Astrocyte (in vitro differentiated cells and primary cell): ENCODE measurements at regions not wholly inside any gene's neighbourhood (a gene's known extent, or its start where the extent isn't known, plus 50 kb on each side); places are given as distances from the start of the nearest gene placed in this dataset.

Experiments used
- DNase-seq: peaks from one replicate; pipeline ENCODE4 v3.0.0-alpha.2; 2010; ENCODE audit warnings: low read depth
- FAIRE-seq: peaks from 2 replicates; lab custom pipeline; 2011; peaks lifted over from hg19 to GRCh38; lab: Jason Lieb, UNC
- H2AFZ ChIP-seq: 2 replicates; pipeline ENCODE4 v1.6.0; 2012; ENCODE audit warnings: low read depth, low read length, inconsistent platforms
- H3K27ac ChIP-seq: 2 replicates; pipeline ENCODE4 v1.5.1; 2011; ENCODE audit warnings: low read depth, low read length, inconsistent platforms
- H3K27me3 ChIP-seq: 2 replicates; pipeline ENCODE4 v1.6.0; 2011; ENCODE audit warnings: low read length, inconsistent platforms; ENCODE audit not compliant: insufficient read depth
- H3K36me3 ChIP-seq: 2 replicates; pipeline ENCODE4 v1.5.1; 2011; ENCODE audit warnings: low read length, inconsistent platforms; ENCODE audit not compliant: insufficient read depth
- H3K4me1 ChIP-seq: 2 replicates; pipeline ENCODE4 v1.5.1; 2011; ENCODE audit warnings: low read length, inconsistent platforms; ENCODE audit not compliant: insufficient read depth
- H3K4me2 ChIP-seq: 2 replicates; pipeline ENCODE4 v1.6.0; 2012; ENCODE audit warnings: low read length, inconsistent platforms
- H3K4me3 ChIP-seq: 2 replicates; pipeline ENCODE4 v1.5.1; 2011; ENCODE audit warnings: low read depth, mild to moderate bottlenecking, low read length, inconsistent platforms; ENCODE audit not compliant: insufficient read depth
- H3K79me2 ChIP-seq: 2 replicates; pipeline ENCODE4 v1.6.0; 2012; ENCODE audit warnings: mild to moderate bottlenecking, low read length, inconsistent platforms; ENCODE audit not compliant: insufficient read depth
- H3K9ac ChIP-seq: 2 replicates; pipeline ENCODE4 v1.6.0; 2012; ENCODE audit warnings: mild to moderate bottlenecking, low read length, inconsistent platforms
- H3K9me3 ChIP-seq: 2 replicates; pipeline ENCODE4 v1.5.1; 2012; ENCODE audit warnings: low read depth, mild to moderate bottlenecking, low read length, inconsistent platforms; ENCODE audit not compliant: insufficient read depth
- H4K20me1 ChIP-seq: 2 replicates; pipeline ENCODE4 v1.6.0; 2012; ENCODE audit warnings: low read length, inconsistent platforms; ENCODE audit not compliant: insufficient read depth
- H3K27ac Mint-ChIP-seq: one replicate; pipeline ENCODE4 v1.8.0; 2021; ENCODE audit warnings: mild to moderate bottlenecking, mixed read lengths; ENCODE audit not compliant: unreplicated experiment
- H3K27me3 Mint-ChIP-seq: one replicate; pipeline ENCODE4 v1.8.0; 2021; ENCODE audit warnings: low read depth, mixed read lengths; ENCODE audit not compliant: unreplicated experiment
- H3K36me3 Mint-ChIP-seq: one replicate; pipeline ENCODE4 v1.8.0; 2021; ENCODE audit warnings: low read depth, mixed read lengths; ENCODE audit not compliant: unreplicated experiment
- H3K4me1 Mint-ChIP-seq: one replicate; pipeline ENCODE4 v1.8.0; 2021; ENCODE audit warnings: low read depth, mixed read lengths; ENCODE audit not compliant: unreplicated experiment
- H3K4me3 Mint-ChIP-seq: one replicate; pipeline ENCODE4 v1.8.0; 2021; ENCODE audit warnings: mild to moderate bottlenecking, moderate library complexity, mixed read lengths; ENCODE audit not compliant: unreplicated experiment
- H3K9me3 Mint-ChIP-seq: one replicate; pipeline ENCODE4 v1.8.0; 2021; ENCODE audit warnings: mild to moderate bottlenecking, mixed read lengths; ENCODE audit not compliant: unreplicated experiment
- CTCF ChIP-seq: IDR thresholded peaks from 2 replicates; pipeline ENCODE4 v1.5.1; 2011; ENCODE audit warnings: low read depth, mild to moderate bottlenecking, inconsistent platforms, low read length, moderate library complexity; ENCODE audit not compliant: insufficient read depth
- EZH2 ChIP-seq: IDR thresholded peaks from 2 replicates; pipeline ENCODE4 v1.6.1; 2012; ENCODE audit warnings: mild to moderate bottlenecking, low read length, inconsistent platforms; ENCODE audit not compliant: insufficient read depth

GRCh38 chr10:124324451-124324850 is 94.3 kb downstream of the OAT start:
- DNase-seq (no peak), FAIRE-seq (no peak)
- Mint-ChIP-seq H3K27ac (no peak overlapping the region), H3K4me3 (no peak overlapping the region), H3K36me3 (peaks cover 1% of the 10 kb centered on the region), H3K9me3 (peaks cover 8% of the 10 kb centered on the region), H3K27me3 (peaks cover 65% of the 10 kb centered on the region), H3K4me1 (peaks cover 6% of the 10 kb centered on the region)
- H3K79me2 ChIP-seq, result no peaks in the 10 kb centered on the region
- no peak overlapping the region for H2AFZ ChIP-seq
- no peak overlapping the region for H3K4me3 ChIP-seq
- H3K36me3 ChIP-seq, result no peaks in the 10 kb centered on the region
- H3K4me2 ChIP-seq, result no peak overlapping the region
- no peaks in the 10 kb centered on the region for H4K20me1 ChIP-seq
- no peaks in the 10 kb centered on the region for H3K4me1 ChIP-seq
- TF ChIP-seq EZH2, result no peak
- TF ChIP-seq CTCF, result no peak
- H3K27ac ChIP-seq, result no peak overlapping the region
- H3K9ac ChIP-seq, result no peak overlapping the region
- no peaks in the 10 kb centered on the region for H3K9me3 ChIP-seq
- H3K27me3 ChIP-seq, result peaks cover 4% of the 10 kb centered on the region

- H3K9me3 ChIP-seq, result no peaks in the 10 kb centered on the region
- FAIRE-seq (no peak), DNase-seq (no peak)
- H4K20me1 ChIP-seq, result no peaks in the 10 kb centered on the region
- H3K4me1 ChIP-seq, result no peaks in the 10 kb centered on the region
- H3K79me2 ChIP-seq, result no peaks in the 10 kb centered on the region
- H3K36me3 Mint-ChIP-seq, result peaks cover 1% of the 10 kb centered on the region
- H3K36me3 ChIP-seq, result no peaks in the 10 kb centered on the region
- H3K9me3 Mint-ChIP-seq, result peaks cover 8% of the 10 kb centered on the region
- no peak overlapping the region for H3K27ac ChIP-seq
- no peak for TF ChIP-seq EZH2
- no peak for TF ChIP-seq CTCF
- no peak overlapping the region for H3K4me3 ChIP-seq
- H3K9ac ChIP-seq, result no peak overlapping the region
- H3K27ac Mint-ChIP-seq, result no peak overlapping the region
- H3K4me1 Mint-ChIP-seq, result peaks cover 6% of the 10 kb centered on the region
- H2AFZ ChIP-seq, result no peak overlapping the region
- H3K27me3 Mint-ChIP-seq, result peaks cover 59% of the 10 kb centered on the region
- H3K4me2 ChIP-seq, result no peak overlapping the region
- no peaks in the 10 kb centered on the region for H3K27me3 ChIP-seq
- H3K4me3 Mint-ChIP-seq, result no peak overlapping the region
These were observed 94.9 kb downstream of the OAT start for GRCh38 chr10:124323806-124324205.

GRCh38 chr10:124323111-124323725 is 95.5 kb downstream of the OAT start:
- Histone ChIP-seq H3K27me3 (no peaks in the 10 kb centered on the region), H3K79me2 (no peaks in the 10 kb centered on the region), H3K4me1 (no peaks in the 10 kb centered on the region), H2AFZ (no peak overlapping the region), H3K4me3 (no peak overlapping the region), H3K4me2 (no peak overlapping the region), H3K27ac (no peak overlapping the region), H4K20me1 (no peaks in the 10 kb centered on the region), H3K9ac (no peak overlapping the region), H3K36me3 (no peaks in the 10 kb centered on the region), H3K9me3 (no peaks in the 10 kb centered on the region)
- no peak for DNase-seq
- Mint-ChIP-seq H3K4me1 (peaks cover 6% of the 10 kb centered on the region), H3K36me3 (peaks cover 1% of the 10 kb centered on the region), H3K27ac (no peak overlapping the region), H3K27me3 (peaks cover 56% of the 10 kb centered on the region), H3K4me3 (no peak overlapping the region), H3K9me3 (peaks cover 8% of the 10 kb centered on the region)
- no peak for FAIRE-seq
- TF ChIP-seq EZH2 (no peak), CTCF (no peak)
